Mucosa of stomach (tissue), 1 donor: ENCODE measurements at regions not wholly inside any gene's neighbourhood (a gene's known extent, or its start where the extent isn't known, plus 50 kb on each side); places are given as distances from the start of the nearest gene placed in this dataset.

Experiments used
- H3K27me3 ChIP-seq: one replicate; pipeline ENCODE4 v1.7.0; 2013; ENCODE audit warnings: mild to moderate bottlenecking, low read length; ENCODE audit not compliant: control insufficient read depth, insufficient read depth
- H3K36me3 ChIP-seq: one replicate; pipeline ENCODE4 v1.7.0; 2013; ENCODE audit warnings: low read length; ENCODE audit not compliant: control insufficient read depth, insufficient read depth
- H3K4me1 ChIP-seq: one replicate; pipeline ENCODE4 v1.7.0; 2013; ENCODE audit warnings: mild to moderate bottlenecking, low read length; ENCODE audit not compliant: control insufficient read depth, insufficient read depth
- H3K4me3 ChIP-seq: one replicate; pipeline ENCODE4 v1.7.0; 2013; ENCODE audit warnings: low read length
- H3K9ac ChIP-seq: one replicate; pipeline ENCODE4 v1.7.0; 2013; ENCODE audit warnings: mild to moderate bottlenecking, low read length, moderate library complexity
- H3K9me3 ChIP-seq: one replicate; pipeline ENCODE4 v1.7.0; 2013; ENCODE audit warnings: mild to moderate bottlenecking, low read length, moderate library complexity; ENCODE audit not compliant: control insufficient read depth
- donor health status: Pancreatic carcinoma.

- Histone ChIP-seq H3K36me3 (no peaks in the 10 kb centered on the region), H3K4me1 (no peaks in the 10 kb centered on the region), H3K27me3 (no peaks in the 10 kb centered on the region), H3K9me3 (no peaks in the 10 kb centered on the region), H3K9ac (no peak overlapping the region), H3K4me3 (no peak overlapping the region)
These were observed 444.0 kb upstream of the FLRT2 start for GRCh38 chr14:85085981-85086380.

DNA sequence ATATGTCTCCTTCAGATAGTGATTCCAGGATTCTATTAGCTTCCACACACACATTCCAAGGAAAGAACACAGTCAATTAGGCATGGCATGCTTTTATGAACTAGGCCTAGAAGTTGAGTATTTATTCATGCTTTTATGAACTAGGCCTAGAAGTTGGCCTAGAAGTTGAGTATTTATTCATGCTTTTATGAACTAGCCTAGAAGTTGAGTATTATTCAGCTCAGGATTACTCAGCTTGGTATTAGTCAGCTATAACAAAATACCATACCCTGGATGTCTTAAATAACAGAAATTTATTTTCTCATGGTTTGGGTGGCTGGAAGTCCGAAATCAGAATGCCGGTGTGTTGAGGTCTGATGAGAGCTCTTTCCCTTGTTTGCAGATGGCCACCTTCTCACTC is 442.7 kb upstream of the FLRT2 start:
- Histone ChIP-seq H3K9me3 (no peaks in the 10 kb centered on the region), H3K36me3 (no peaks in the 10 kb centered on the region), H3K4me3 (no peak overlapping the region), H3K9ac (no peak overlapping the region), H3K27me3 (no peaks in the 10 kb centered on the region), H3K4me1 (no peaks in the 10 kb centered on the region)

DNA sequence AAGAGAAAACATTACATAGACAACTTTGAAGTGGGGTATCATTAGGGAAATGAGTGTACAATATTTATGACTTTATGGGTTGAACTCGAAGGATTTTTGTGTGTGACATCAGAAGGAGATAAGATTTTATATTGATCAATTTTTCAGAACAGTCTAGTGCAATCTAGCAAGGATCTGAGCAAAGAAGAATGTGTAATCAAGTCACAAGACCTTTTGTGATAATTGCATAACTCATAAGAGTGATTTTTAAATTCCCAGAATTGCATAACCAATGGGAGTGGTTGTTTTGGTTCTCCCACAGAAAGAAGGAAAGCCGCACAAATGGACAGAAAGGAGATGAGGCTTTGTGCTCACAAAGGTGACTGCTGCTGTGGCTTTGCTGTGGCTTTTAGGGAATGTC is 441.8 kb upstream of the FLRT2 start:
- no peak overlapping the region for H3K9ac ChIP-seq
- no peaks in the 10 kb centered on the region for H3K9me3 ChIP-seq
- H3K4me3 ChIP-seq: no peak overlapping the region
- no peaks in the 10 kb centered on the region for H3K4me1 ChIP-seq
- no peaks in the 10 kb centered on the region for H3K27me3 ChIP-seq
- no peaks in the 10 kb centered on the region for H3K36me3 ChIP-seq

- H3K9ac ChIP-seq: no peak overlapping the region
- no peaks in the 10 kb centered on the region for H3K4me1 ChIP-seq
- no peaks in the 10 kb centered on the region for H3K9me3 ChIP-seq
- no peak overlapping the region for H3K4me3 ChIP-seq
- H3K27me3 ChIP-seq: no peaks in the 10 kb centered on the region
- H3K36me3 ChIP-seq: no peaks in the 10 kb centered on the region
These were observed 439.3 kb upstream of the FLRT2 start for GRCh38 chr14:85090681-85091080.

DNA sequence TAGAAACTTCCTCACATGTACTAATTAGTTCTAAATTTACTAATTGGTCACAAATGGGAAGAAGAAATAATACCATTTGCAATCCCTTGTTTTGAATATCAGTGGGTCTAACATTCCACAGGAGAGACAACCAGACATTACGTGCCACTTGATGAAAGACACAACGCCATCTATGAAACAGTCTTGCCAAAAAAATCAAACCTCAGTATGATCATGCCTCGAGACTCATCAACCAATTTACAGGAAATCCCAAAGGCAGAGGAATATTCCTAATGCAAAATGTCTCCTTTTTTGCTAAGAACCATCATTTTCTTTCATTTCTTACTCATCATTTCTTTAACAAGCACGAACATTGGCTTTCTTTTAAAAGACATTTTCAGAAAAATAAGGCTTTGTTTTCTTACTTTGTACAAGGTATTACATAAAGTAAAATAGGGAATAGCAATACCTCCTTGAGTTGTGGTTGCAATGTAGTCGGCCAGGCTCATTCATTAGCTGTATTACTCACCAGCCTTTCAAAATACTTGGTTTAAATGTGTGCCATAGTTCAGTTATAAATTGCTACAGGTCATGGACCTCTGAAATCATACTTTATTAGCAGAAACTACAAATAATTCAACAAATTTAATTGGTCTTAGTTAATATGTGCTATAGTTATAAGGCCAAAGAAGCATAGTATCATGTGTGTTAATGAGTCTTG is 436.2 kb upstream of the FLRT2 start:
- H3K27me3 ChIP-seq: no peaks in the 10 kb centered on the region
- H3K4me1 ChIP-seq: no peaks in the 10 kb centered on the region
- H3K9ac ChIP-seq: no peak overlapping the region
- no peaks in the 10 kb centered on the region for H3K36me3 ChIP-seq
- no peak overlapping the region for H3K4me3 ChIP-seq
- no peaks in the 10 kb centered on the region for H3K9me3 ChIP-seq

DNA sequence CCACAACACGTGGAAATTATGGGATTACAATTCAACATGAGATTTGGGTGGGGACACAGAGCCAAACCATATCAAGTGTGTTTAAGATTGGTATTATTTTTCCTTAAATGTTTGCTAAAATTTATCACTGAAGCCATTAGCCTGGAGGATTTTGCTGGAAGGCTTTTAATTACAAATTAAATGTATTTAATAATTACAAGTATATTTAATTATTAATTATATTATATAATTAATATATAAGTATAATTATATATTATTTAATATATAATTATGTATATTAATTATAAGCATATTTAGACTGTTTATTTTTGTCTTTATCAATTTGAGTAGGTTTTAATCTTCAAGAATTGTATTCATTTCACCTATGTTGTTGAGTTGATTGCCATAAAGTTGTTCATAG is 427.4 kb upstream of the FLRT2 start:
- Histone ChIP-seq H3K36me3 (no peaks in the 10 kb centered on the region), H3K27me3 (no peaks in the 10 kb centered on the region), H3K4me3 (no peak overlapping the region), H3K9ac (no peak overlapping the region), H3K4me1 (no peaks in the 10 kb centered on the region), H3K9me3 (no peaks in the 10 kb centered on the region)

DNA sequence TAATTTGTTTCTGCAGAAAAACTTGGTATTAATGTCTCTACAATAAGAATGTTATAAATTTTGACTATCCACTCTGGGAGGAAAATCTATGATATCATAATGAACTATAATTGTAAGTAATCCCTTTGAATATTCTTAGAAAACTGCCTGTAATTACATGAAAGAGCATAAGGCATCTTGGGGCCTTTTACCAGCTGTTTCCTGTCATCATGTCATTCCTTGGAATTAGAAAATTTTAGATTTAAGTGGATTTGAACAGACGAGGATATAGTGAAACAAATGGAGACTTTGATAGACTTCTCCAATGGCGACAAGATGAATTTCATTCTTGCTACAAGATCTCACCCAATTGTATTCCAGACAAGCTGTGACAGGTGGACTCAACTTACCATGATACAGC is 423.4 kb upstream of the FLRT2 start:
- Histone ChIP-seq H3K36me3 (no peaks in the 10 kb centered on the region), H3K4me1 (no peaks in the 10 kb centered on the region), H3K4me3 (no peak overlapping the region), H3K27me3 (no peaks in the 10 kb centered on the region), H3K9me3 (no peaks in the 10 kb centered on the region), H3K9ac (no peak overlapping the region)

GRCh38 chr14:85112762-85113161 is 417.2 kb upstream of the FLRT2 start:
- no peaks in the 10 kb centered on the region for H3K9me3 ChIP-seq
- no peaks in the 10 kb centered on the region for H3K27me3 ChIP-seq
- H3K36me3 ChIP-seq: no peaks in the 10 kb centered on the region
- H3K4me1 ChIP-seq: no peaks in the 10 kb centered on the region
- H3K4me3 ChIP-seq: no peak overlapping the region
- no peak overlapping the region for H3K9ac ChIP-seq

DNA sequence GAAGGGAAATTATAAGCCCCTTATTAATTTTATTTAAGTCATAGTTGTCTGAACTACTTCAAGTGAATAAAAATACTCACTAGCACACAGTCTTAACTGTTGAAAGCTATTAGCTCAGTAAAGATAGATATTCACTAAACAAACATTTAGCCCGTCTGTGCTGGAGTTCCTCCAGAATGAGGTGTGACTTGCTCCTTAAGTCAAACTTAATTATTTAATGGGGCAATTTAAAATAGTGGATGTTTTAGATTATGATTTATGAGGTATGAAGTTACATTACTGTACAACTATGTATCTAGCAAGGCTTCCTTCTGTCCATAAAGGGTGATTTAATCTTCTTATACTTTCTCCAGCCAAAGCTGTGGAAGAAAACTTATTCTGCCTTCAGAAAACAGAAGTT is 414.0 kb upstream of the FLRT2 start:
- no peaks in the 10 kb centered on the region for H3K9me3 ChIP-seq
- no peaks in the 10 kb centered on the region for H3K27me3 ChIP-seq
- no peak overlapping the region for H3K9ac ChIP-seq
- H3K4me3 ChIP-seq: no peak overlapping the region
- no peaks in the 10 kb centered on the region for H3K4me1 ChIP-seq
- H3K36me3 ChIP-seq: no peaks in the 10 kb centered on the region

DNA sequence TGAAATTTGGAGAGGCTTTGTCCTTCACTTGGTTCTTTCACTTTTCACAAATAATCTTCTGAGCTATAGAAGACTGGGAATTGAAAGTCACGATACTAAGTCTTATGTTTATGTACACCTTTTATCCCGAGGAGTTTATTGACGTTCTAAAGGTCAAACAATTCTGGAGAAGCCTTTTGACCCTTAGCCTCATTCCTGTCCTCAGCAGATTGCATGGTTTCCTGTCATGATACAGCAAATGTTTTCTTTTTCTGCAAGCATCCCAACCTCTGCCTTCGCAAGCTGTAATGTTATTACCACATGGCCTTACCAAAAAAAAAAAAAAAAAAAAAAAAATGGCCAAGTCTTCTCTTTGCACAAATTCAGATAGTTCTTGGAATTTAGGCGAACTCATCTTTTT is 411.7 kb upstream of the FLRT2 start:
- Histone ChIP-seq H3K9ac (no peak overlapping the region), H3K27me3 (no peaks in the 10 kb centered on the region), H3K4me1 (peaks cover 3% of the 10 kb centered on the region), H3K9me3 (no peaks in the 10 kb centered on the region), H3K36me3 (no peaks in the 10 kb centered on the region), H3K4me3 (no peak overlapping the region)

DNA sequence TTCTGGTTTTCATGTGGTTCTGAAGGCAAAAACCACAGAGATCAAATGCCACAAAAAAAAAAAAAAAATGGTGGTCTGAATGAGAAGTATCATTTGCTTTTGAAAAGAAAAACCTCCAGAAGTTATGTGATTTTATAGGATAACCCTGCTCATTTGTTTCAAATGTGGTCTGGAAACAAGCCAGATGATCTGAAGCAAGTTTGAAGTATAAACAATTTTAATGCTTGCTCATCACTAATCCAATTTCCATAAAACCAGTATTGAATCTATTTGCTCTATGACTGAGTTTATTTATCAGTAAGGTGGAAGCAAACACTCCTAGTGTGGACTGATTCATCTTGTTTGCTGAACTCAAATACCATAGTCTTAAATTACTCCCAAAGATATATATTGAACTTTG is 407.3 kb upstream of the FLRT2 start:
- no peaks in the 10 kb centered on the region for H3K27me3 ChIP-seq
- H3K9ac ChIP-seq: no peak overlapping the region
- no peak overlapping the region for H3K4me3 ChIP-seq
- no peaks in the 10 kb centered on the region for H3K36me3 ChIP-seq
- H3K4me1 ChIP-seq: peaks cover 3% of the 10 kb centered on the region
- no peaks in the 10 kb centered on the region for H3K9me3 ChIP-seq

DNA sequence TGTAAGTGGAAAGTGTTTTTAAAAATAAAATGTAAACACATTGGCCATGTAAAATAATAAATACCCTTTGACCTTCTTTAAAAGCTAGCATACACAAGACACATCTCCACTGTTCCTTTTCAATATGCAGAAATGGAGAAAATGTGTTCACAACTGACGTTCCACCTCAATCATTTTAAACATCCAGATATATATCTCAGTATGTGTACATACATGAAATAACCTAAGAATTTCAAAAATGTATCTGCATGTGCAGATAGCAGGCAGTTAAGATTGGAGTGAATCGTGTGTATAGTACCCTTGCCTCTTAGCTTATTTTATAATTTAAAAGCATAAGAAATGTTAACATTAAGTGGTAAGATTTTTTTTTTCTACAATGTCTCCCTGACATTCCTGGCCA is 406.2 kb upstream of the FLRT2 start:
- no peaks in the 10 kb centered on the region for H3K27me3 ChIP-seq
- no peaks in the 10 kb centered on the region for H3K36me3 ChIP-seq
- no peaks in the 10 kb centered on the region for H3K9me3 ChIP-seq
- peaks cover 3% of the 10 kb centered on the region for H3K4me1 ChIP-seq
- no peak overlapping the region for H3K9ac ChIP-seq
- H3K4me3 ChIP-seq: no peak overlapping the region
